ENCODE measurements at regions not wholly inside any gene's neighbourhood (a gene's known extent, or its start where the extent isn't known, plus 50 kb on each side); places are given as distances from the start of the nearest gene placed in this dataset.

DNA sequence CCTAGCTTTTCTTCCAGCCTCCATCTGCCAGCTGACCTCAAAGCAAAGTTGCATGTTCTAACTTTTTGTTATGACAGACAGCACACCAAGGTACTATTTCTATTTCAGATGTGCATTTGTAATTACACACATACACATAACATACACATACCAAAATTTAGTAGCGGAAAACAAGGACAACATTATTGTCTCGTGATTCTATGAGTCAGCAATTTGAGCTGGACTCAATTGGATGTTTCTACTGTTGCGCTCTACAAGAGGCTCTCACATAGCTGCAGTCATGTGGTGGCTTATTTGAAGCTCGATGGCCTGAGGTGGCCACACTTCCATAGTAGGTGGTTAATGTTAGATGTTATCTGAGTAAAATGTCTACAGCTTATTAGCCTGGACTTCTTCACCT is 1010.1 kb upstream of the B3GALT2 start:
- Mint-ChIP-seq H3K27ac (no peak overlapping the region), H3K4me1 (peaks cover 3% of the 10 kb centered on the region), H3K27me3 (ENCODE audit: insufficient read depth, low read depth) (no peaks in the 10 kb centered on the region), H3K9me3 (no peaks in the 10 kb centered on the region), H3K36me3 (no peaks in the 10 kb centered on the region), H3K4me3 (no peak overlapping the region)
- Histone ChIP-seq H3K4me1 (no peaks in the 10 kb centered on the region), H2AFZ (replicated peaks) (no peak overlapping the region), H3K27ac (no peak overlapping the region), H3K79me2 (ENCODE audit: low read depth) (no peaks in the 10 kb centered on the region), H3K4me2 (no peak overlapping the region), H3K4me3 (no peak overlapping the region), H3K27me3 (no peaks in the 10 kb centered on the region), H3K9ac (no peak overlapping the region), H3K36me3 (no peaks in the 10 kb centered on the region), H4K20me1 (ENCODE audit: low read depth) (no peaks in the 10 kb centered on the region), H3K9me3 (ENCODE audit: low read depth) (no peaks in the 10 kb centered on the region), H3F3A (ENCODE audit: low read depth) (no peaks in the 10 kb centered on the region)
- no peak for DNase-seq (ENCODE audit: low spot score)
- TF ChIP-seq EZH2phosphoT487 (IDR thresholded peaks at IDR 0.05) (no peak), EZH2 (IDR thresholded peaks at IDR 0.05) (no peak)
- TF ChIP-seq, protein P1, sequence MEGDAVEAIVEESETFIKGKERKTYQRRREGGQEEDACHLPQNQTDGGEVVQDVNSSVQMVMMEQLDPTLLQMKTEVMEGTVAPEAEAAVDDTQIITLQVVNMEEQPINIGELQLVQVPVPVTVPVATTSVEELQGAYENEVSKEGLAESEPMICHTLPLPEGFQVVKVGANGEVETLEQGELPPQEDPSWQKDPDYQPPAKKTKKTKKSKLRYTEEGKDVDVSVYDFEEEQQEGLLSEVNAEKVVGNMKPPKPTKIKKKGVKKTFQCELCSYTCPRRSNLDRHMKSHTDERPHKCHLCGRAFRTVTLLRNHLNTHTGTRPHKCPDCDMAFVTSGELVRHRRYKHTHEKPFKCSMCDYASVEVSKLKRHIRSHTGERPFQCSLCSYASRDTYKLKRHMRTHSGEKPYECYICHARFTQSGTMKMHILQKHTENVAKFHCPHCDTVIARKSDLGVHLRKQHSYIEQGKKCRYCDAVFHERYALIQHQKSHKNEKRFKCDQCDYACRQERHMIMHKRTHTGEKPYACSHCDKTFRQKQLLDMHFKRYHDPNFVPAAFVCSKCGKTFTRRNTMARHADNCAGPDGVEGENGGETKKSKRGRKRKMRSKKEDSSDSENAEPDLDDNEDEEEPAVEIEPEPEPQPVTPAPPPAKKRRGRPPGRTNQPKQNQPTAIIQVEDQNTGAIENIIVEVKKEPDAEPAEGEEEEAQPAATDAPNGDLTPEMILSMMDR (IDR thresholded peaks at IDR 0.05) = no peak

DNA sequence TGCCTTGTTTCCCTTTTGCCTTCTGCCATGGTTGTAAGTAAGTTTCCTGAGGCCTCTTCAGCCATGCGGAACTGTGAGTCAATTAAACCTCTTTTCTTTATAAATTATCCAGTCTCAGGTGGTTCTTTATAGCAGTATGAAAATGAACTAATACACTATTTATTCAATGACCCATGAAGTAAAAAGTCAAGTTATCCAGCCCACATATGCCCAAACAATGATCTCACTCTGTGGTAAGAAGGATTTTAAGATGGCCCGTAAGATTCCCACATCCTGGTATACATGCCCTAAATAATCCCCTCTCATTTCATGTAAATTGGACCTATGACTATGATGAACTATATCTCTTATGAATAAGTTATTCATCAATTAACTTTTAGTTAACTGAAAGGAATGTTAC is 1008.3 kb upstream of the B3GALT2 start:
- Histone ChIP-seq H3K27me3 (no peaks in the 10 kb centered on the region), H3K27ac (no peak overlapping the region), H3K79me2 (ENCODE audit: low read depth) (no peaks in the 10 kb centered on the region), H3K9ac (no peak overlapping the region), H3K36me3 (no peaks in the 10 kb centered on the region), H2AFZ (replicated peaks) (no peak overlapping the region), H3F3A (ENCODE audit: low read depth) (no peaks in the 10 kb centered on the region), H3K9me3 (ENCODE audit: low read depth) (no peaks in the 10 kb centered on the region), H3K4me2 (no peak overlapping the region), H3K4me1 (no peaks in the 10 kb centered on the region), H3K4me3 (no peak overlapping the region), H4K20me1 (ENCODE audit: low read depth) (no peaks in the 10 kb centered on the region)
- Mint-ChIP-seq H3K4me3 (no peak overlapping the region), H3K36me3 (no peaks in the 10 kb centered on the region), H3K9me3 (peaks cover 5% of the 10 kb centered on the region), H3K4me1 (peaks cover 3% of the 10 kb centered on the region), H3K27me3 (ENCODE audit: insufficient read depth, low read depth) (no peaks in the 10 kb centered on the region), H3K27ac (no peak overlapping the region)
- DNase-seq (ENCODE audit: low spot score) = no peak
- TF ChIP-seq EZH2 (IDR thresholded peaks at IDR 0.05) (no peak), EZH2phosphoT487 (IDR thresholded peaks at IDR 0.05) (no peak)
- TF ChIP-seq, protein P1 (IDR thresholded peaks at IDR 0.05) = no peak

- no peaks in the 10 kb centered on the region for H3K9me3 ChIP-seq (ENCODE audit: low read depth)
- no peaks in the 10 kb centered on the region for H3K4me1 Mint-ChIP-seq
- no peak overlapping the region for H2AFZ ChIP-seq (replicated peaks)
- H3K36me3 Mint-ChIP-seq = no peaks in the 10 kb centered on the region
- TF ChIP-seq EZH2phosphoT487 (IDR thresholded peaks at IDR 0.05) (no peak), EZH2 (IDR thresholded peaks at IDR 0.05) (no peak)
- TF ChIP-seq, protein P1 (IDR thresholded peaks at IDR 0.05) = no peak
- H3K4me2 ChIP-seq = no peak overlapping the region
- no peaks in the 10 kb centered on the region for H3K79me2 ChIP-seq (ENCODE audit: low read depth)
- H3K27ac ChIP-seq = no peak overlapping the region
- H3K9me3 Mint-ChIP-seq = peaks cover 2% of the 10 kb centered on the region
- no peaks in the 10 kb centered on the region for H3K27me3 ChIP-seq
- peaks cover 4% of the 10 kb centered on the region for H3K27me3 Mint-ChIP-seq (ENCODE audit: insufficient read depth, low read depth)
- H3K4me3 ChIP-seq = no peak overlapping the region
- no peaks in the 10 kb centered on the region for H3K36me3 ChIP-seq
- H4K20me1 ChIP-seq (ENCODE audit: low read depth) = no peaks in the 10 kb centered on the region
- H3K4me1 ChIP-seq = peaks cover 13% of the 10 kb centered on the region
- no peak for DNase-seq (ENCODE audit: low spot score)
- no peak overlapping the region for H3K27ac Mint-ChIP-seq
- no peaks in the 10 kb centered on the region for H3F3A ChIP-seq (ENCODE audit: low read depth)
- H3K4me3 Mint-ChIP-seq = no peak overlapping the region
- no peak overlapping the region for H3K9ac ChIP-seq
Measured at GRCh38 chr1:194184974-194185373, 998.6 kb upstream of the B3GALT2 start.

All from neural progenitor cell (in vitro differentiated cells).